ENCODE measurements at regions not wholly inside any gene's neighbourhood (a gene's known extent, or its start where the extent isn't known, plus 50 kb on each side); places are given as distances from the start of the nearest gene placed in this dataset.

GRCh38 chr6:148602136-148602535, 144.7 kb upstream of the UST start:
- TF ChIP-seq POLR2AphosphoS5 (IDR thresholded peaks at IDR 0.05; ENCODE audit: insufficient read depth, low read depth, low read length) (no peak), MAX (IDR thresholded peaks at IDR 0.05; ENCODE audit: insufficient read depth, insufficient read length) (no peak), FOS (IDR thresholded peaks at IDR 0.05; ENCODE audit: borderline replicate concordance, insufficient read depth, low read length) (no peak), GATA2 (IDR thresholded peaks at IDR 0.05; ENCODE audit: insufficient read depth, insufficient read length, low read depth, low read length) (no peak), CTCF (IDR thresholded peaks at IDR 0.05; ENCODE audit: extremely low read depth in 1 of 2, insufficient read depth in 1 of 2, low read depth in 1 of 2, low read length in 2 of 2) (no peak), JUN (IDR thresholded peaks at IDR 0.05; ENCODE audit: borderline replicate concordance, insufficient read depth, insufficient read length, low read depth) (no peak)
- intact Hi-C loops (cut with micrococcal nuclease): no loop called here
- Histone ChIP-seq H3K4me3 (replicated peaks in 1 of 3; ENCODE audit: insufficient read depth in 1 of 3, low read depth in 1 of 3, low read length in 3 of 3) (no peak overlapping the region), H3K36me3 (ENCODE audit: control insufficient read depth in 2 of 2, extremely low read depth in 1 of 2, insufficient read depth in 2 of 2, low read length in 2 of 2) (no peaks in the 10 kb centered on the region), H3K79me2 (ENCODE audit: control insufficient read depth, insufficient read depth, low read length) (no peaks in the 10 kb centered on the region), H3K9ac (replicated peaks; ENCODE audit: extremely low read depth, insufficient read depth, low read length) (no peak overlapping the region), H2AFZ (ENCODE audit: low read depth, low read length) (no peak overlapping the region), H3K9me1 (replicated peaks; ENCODE audit: control insufficient read depth, extremely low read depth, insufficient read depth, low read length) (no peaks in the 10 kb centered on the region), H3K4me1 (ENCODE audit: control insufficient read depth, extremely low read depth, insufficient read depth, low read length) (no peaks in the 10 kb centered on the region), H4K20me1 (replicated peaks; ENCODE audit: control insufficient read depth, extremely low read depth, insufficient read depth, low read length) (no peaks in the 10 kb centered on the region), H3K4me2 (ENCODE audit: insufficient read depth, low read length) (no peak overlapping the region), H3K27me3 (ENCODE audit: control insufficient read depth in 2 of 2, insufficient read depth in 2 of 2, low read length in 2 of 2) (no peaks in the 10 kb centered on the region), H3K27ac (ENCODE audit: insufficient read depth, low read depth, low read length) (no peak overlapping the region), H3K9me3 (replicated peaks; ENCODE audit: control insufficient read depth, insufficient read depth, low read length) (no peaks in the 10 kb centered on the region)
- dilution Hi-C loops (cut with MboI; ENCODE audit: extremely low pct_ligation_motif_present, low sequenced_read_pairs): no loop called here
- FAIRE-seq (no peak), DNase-seq (ENCODE audit: low read depth, low spot score) (no peak)
- CTCF ChIA-PET: no interaction called here
- POLR2A ChIA-PET: no interaction called here
- no TSS peak for BruUV-seq (replicated peaks)
